H1 (cell line): ENCODE measurements at regions not wholly inside any gene's neighbourhood (a gene's known extent, or its start where the extent isn't known, plus 50 kb on each side); places are given as distances from the start of the nearest gene placed in this dataset.

Source experiments
- CTCF ChIA-PET: fragments of 300-600 bp; sonication (Branson Sonifier 250); formaldehyde crosslinking; loops from one replicate; lab custom pipeline; 2021; ENCODE audit not compliant: partially characterized antibody; lab: Charles Lee
- POLR2A ChIA-PET: fragments of 300-600 bp; sonication (Branson Sonifier 250); formaldehyde crosslinking; loops from one replicate; lab custom pipeline; 2021; ENCODE audit warnings: inconsistent platforms; ENCODE audit not compliant: partially characterized antibody; lab: Charles Lee
- DNase-seq, 2 experiments: peaks; one replicate each; pipeline versions ENCODE4 v3.0.0 to v3.0.0-alpha.2; 2010 to 2022; ENCODE audit warnings: low spot score in 2 of 2, low read depth in 1 of 2, mixed read lengths in 1 of 2
- FAIRE-seq: peaks from 2 replicates; lab custom pipeline; 2011; peaks lifted over from hg19 to GRCh38; lab: Jason Lieb, UNC
- H2AFZ ChIP-seq: 2 replicates; pipeline ENCODE4 v1.8.1; 2012; ENCODE audit warnings: low read length, inconsistent platforms
- H2AK5ac ChIP-seq: 2 replicates; pipeline ENCODE4 v1.6.1; 2013; ENCODE audit warnings: low read depth, low read length
- H2BK120ac ChIP-seq: replicated peaks from 2 replicates; pipeline ENCODE3; 2013; ENCODE audit warnings: low read depth, low read length, inconsistent platforms
- H2BK12ac ChIP-seq: 2 replicates; pipeline ENCODE4 v1.6.1; 2013; ENCODE audit warnings: low read depth, low read length
- H2BK15ac ChIP-seq: 2 replicates; pipeline ENCODE4 v1.6.1; 2013; ENCODE audit warnings: low read length
- H2BK20ac ChIP-seq: 2 replicates; pipeline ENCODE4 v1.6.1; 2013; ENCODE audit warnings: low read length
- H2BK5ac ChIP-seq: 2 replicates; pipeline ENCODE4 v1.6.1; 2013; ENCODE audit warnings: low read depth, low read length
- H3K14ac ChIP-seq: 2 replicates; pipeline ENCODE4 v1.6.1; 2013; ENCODE audit warnings: inconsistent platforms; ENCODE audit not compliant: insufficient read length
- H3K18ac ChIP-seq: 2 replicates; pipeline ENCODE4 v1.6.1; 2013; ENCODE audit warnings: low read length; ENCODE audit errors: extremely low read depth
- H3K23ac ChIP-seq: 2 replicates; pipeline ENCODE4 v1.6.1; 2013; ENCODE audit warnings: inconsistent platforms; ENCODE audit not compliant: insufficient read length
- H3K23me2 ChIP-seq: 2 replicates; pipeline ENCODE4 v1.6.1; 2013; ENCODE audit warnings: low read depth, low read length
- H3K27ac ChIP-seq: 2 replicates; pipeline ENCODE4 v1.6.1; 2011; ENCODE audit warnings: low read depth, low read length, inconsistent platforms
- H3K27me3 ChIP-seq, 4 experiments: replicated peaks in 1 of 4; 1 replicate in 1 of 4; 2 replicates in 3 of 4; pipeline versions ENCODE4 v1.6.1 to v1.8.1; 2011 to 2013; ENCODE audit warnings: low read length in 3 of 4, mild to moderate bottlenecking in 3 of 4, inconsistent platforms in 2 of 4, mixed read lengths in 2 of 4, moderate library complexity in 1 of 4; ENCODE audit not compliant: control insufficient read depth in 3 of 4, insufficient read depth in 3 of 4; ENCODE audit errors: extremely low read depth in 1 of 4
- H3K36me3 ChIP-seq, 4 experiments: 2 replicates each; pipeline versions ENCODE4 v1.6.1 to v1.8.1; 2011 to 2013; ENCODE audit warnings: mild to moderate bottlenecking in 4 of 4, low read length in 3 of 4, moderate library complexity in 2 of 4, control low read depth in 1 of 4, inconsistent platforms in 1 of 4; ENCODE audit not compliant: insufficient read depth in 4 of 4, control insufficient read depth in 2 of 4
- H3K4ac ChIP-seq: replicated peaks from 2 replicates; pipeline ENCODE3; 2013; ENCODE audit warnings: low read length, low read depth, mixed read lengths, inconsistent platforms; ENCODE audit not compliant: insufficient read length
- H3K4me1 ChIP-seq, 4 experiments: replicated peaks in 1 of 4; 1 replicate in 1 of 4; 2 replicates in 3 of 4; pipeline versions ENCODE4 v1.6.1 to v1.8.1; 2011 to 2013; ENCODE audit warnings: low read length in 3 of 4, inconsistent platforms in 2 of 4, mixed read lengths in 1 of 4; ENCODE audit not compliant: insufficient read depth in 4 of 4, control insufficient read depth in 3 of 4
- H3K4me2 ChIP-seq, 2 experiments: 2 replicates each; pipeline versions ENCODE4 v1.6.1 to v1.8.1; 2011 to 2013; ENCODE audit warnings: low read depth in 2 of 2, low read length in 2 of 2, control low read depth in 1 of 2, inconsistent platforms in 1 of 2, mild to moderate bottlenecking in 1 of 2; ENCODE audit not compliant: insufficient read depth in 1 of 2
- H3K4me3 ChIP-seq, 4 experiments: fragments of 200-600, 300-600 bp in 1 of 4; sonication (generic), shearing (Covaris generic), sonication (Bioruptor Twin) in 1 of 4; 2 replicates each; pipeline versions ENCODE4 v1.5.1 to v1.8.1; 2011 to 2016; ENCODE audit warnings: low read length in 4 of 4, low read depth in 3 of 4, control low read depth in 2 of 4, inconsistent platforms in 2 of 4, mild to moderate bottlenecking in 2 of 4, mixed read lengths in 1 of 4, moderate library complexity in 1 of 4; ENCODE audit not compliant: insufficient read depth in 2 of 4; ENCODE audit errors: extremely low read depth in 1 of 4
- H3K56ac ChIP-seq: replicated peaks from 2 replicates; pipeline ENCODE3; 2013; ENCODE audit warnings: low read depth, mild to moderate bottlenecking, mixed read lengths, low read length, inconsistent platforms; ENCODE audit not compliant: insufficient read length
- H3K79me1 ChIP-seq: 2 replicates; pipeline ENCODE4 v1.6.1; 2013; ENCODE audit warnings: low read depth, low read length, control low read depth
- H3K79me2 ChIP-seq, 2 experiments: 2 replicates each; pipeline versions ENCODE4 v1.6.1 to v1.8.1; 2012 to 2013; ENCODE audit warnings: low read length in 2 of 2, mild to moderate bottlenecking in 2 of 2, inconsistent platforms in 1 of 2; ENCODE audit not compliant: insufficient read depth in 2 of 2, control insufficient read depth in 1 of 2
- H3K9ac ChIP-seq, 4 experiments: replicated peaks in 1 of 4; 1 replicate in 1 of 4; 2 replicates in 3 of 4; pipeline versions ENCODE4 v1.6.1 to v1.8.1; 2011 to 2013; ENCODE audit warnings: low read depth in 3 of 4, low read length in 3 of 4, control low read depth in 2 of 4, mild to moderate bottlenecking in 2 of 4, moderate library complexity in 2 of 4, inconsistent platforms in 1 of 4; ENCODE audit errors: extremely low read depth in 1 of 4
- H3K9me3 ChIP-seq, 2 experiments: 2 replicates each; pipeline versions ENCODE4 v1.6.1 to v1.8.1; 2012 to 2013; ENCODE audit warnings: mild to moderate bottlenecking in 2 of 2, moderate library complexity in 2 of 2, control low read depth in 1 of 2, inconsistent platforms in 1 of 2, low read depth in 1 of 2, low read length in 1 of 2, mixed read lengths in 1 of 2; ENCODE audit not compliant: insufficient read depth in 2 of 2
- H4K20me1 ChIP-seq, 2 experiments: replicated peaks in 1 of 2; 2 replicates each; pipeline versions ENCODE3 to v1.8.1; 2011 to 2013; ENCODE audit warnings: inconsistent platforms in 2 of 2, low read length in 2 of 2, mild to moderate bottlenecking in 1 of 2; ENCODE audit not compliant: insufficient read depth in 2 of 2, control insufficient read depth in 1 of 2
- H4K5ac ChIP-seq: 2 replicates; pipeline ENCODE4 v1.6.1; 2013; ENCODE audit warnings: low read length, low read depth, mixed read lengths, inconsistent platforms; ENCODE audit not compliant: insufficient read length
- H4K8ac ChIP-seq: 2 replicates; pipeline ENCODE4 v1.8.0; 2013; ENCODE audit warnings: mild to moderate bottlenecking, moderate library complexity, low read length, inconsistent platforms; ENCODE audit not compliant: insufficient read depth; ENCODE audit errors: extremely low read depth
- H4K91ac ChIP-seq: replicated peaks from 2 replicates; pipeline ENCODE3; 2013; ENCODE audit warnings: low read length, mixed read lengths, inconsistent platforms; ENCODE audit not compliant: insufficient read length
- ATF2 ChIP-seq: IDR thresholded peaks from 2 replicates; pipeline ENCODE4 v1.6.1; 2012; ENCODE audit warnings: low read length, inconsistent platforms
- CBX5 ChIP-seq: fragments of 300-800, 300-1000 bp; sonication (generic); IDR thresholded peaks from 2 replicates; pipeline ENCODE4 v1.7.1; 2016; ENCODE audit warnings: antibody characterized with exemption, low read length, low read depth
- CEBPB ChIP-seq: IDR thresholded peaks from 2 replicates; pipeline ENCODE4 v1.6.1; 2012; ENCODE audit warnings: low read depth, low read length
- CTBP2 ChIP-seq: IDR thresholded peaks from 2 replicates; pipeline ENCODE4 v1.7.0; 2011; ENCODE audit warnings: borderline replicate concordance, mild to moderate bottlenecking, moderate library complexity, mixed read lengths, low read length; ENCODE audit not compliant: insufficient read depth, insufficient read length
- HDAC2 ChIP-seq, 2 experiments: fragments of 300-600 bp in 1 of 2; sonication (generic) in 1 of 2; IDR thresholded peaks; 2 replicates each; pipeline ENCODE4 v1.6.1; 2011 to 2012; ENCODE audit warnings: low read depth in 2 of 2, low read length in 2 of 2, mild to moderate bottlenecking in 2 of 2, moderate library complexity in 2 of 2, borderline replicate concordance in 1 of 2, inconsistent platforms in 1 of 2
- JUND ChIP-seq: IDR thresholded peaks from 2 replicates; pipeline ENCODE4 v1.6.1; 2011; ENCODE audit warnings: mild to moderate bottlenecking, improper control_type of control experiment, low read length
- PHF8 ChIP-seq: fragments of 200-600 bp; sonication (generic); conservative IDR thresholded peaks from 2 replicates; pipeline ENCODE4 v1.7.1; 2012; ENCODE audit warnings: low read depth, mild to moderate bottlenecking, inconsistent platforms, low read length, moderate library complexity
- POLR2A ChIP-seq, 2 experiments: IDR thresholded peaks; 1 replicate in 1 of 2; 2 replicates in 1 of 2; pipeline ENCODE4 v1.6.1; 2011; ENCODE audit warnings: low read depth in 2 of 2, low read length in 2 of 2, mild to moderate bottlenecking in 2 of 2; ENCODE audit errors: control extremely low read depth in 1 of 2
- POU5F1 ChIP-seq: IDR thresholded peaks from 2 replicates; pipeline ENCODE4 v1.6.1; 2011; ENCODE audit warnings: low read depth, mild to moderate bottlenecking, low read length, moderate library complexity
- RBBP5 ChIP-seq: IDR thresholded peaks from 2 replicates; pipeline ENCODE4 v1.7.1; 2012; ENCODE audit warnings: low read depth, mild to moderate bottlenecking, inconsistent platforms, low read length, moderate library complexity, borderline replicate concordance
- RFX5 ChIP-seq: IDR thresholded peaks from 2 replicates; pipeline ENCODE4 v1.6.1; 2011; ENCODE audit warnings: low read depth, low read length, improper control_type of control experiment, borderline replicate concordance
- SIN3A ChIP-seq, 2 experiments: IDR thresholded peaks in 1 of 2; conservative IDR thresholded peaks in 1 of 2; 2 replicates each; pipeline ENCODE4 v1.6.1; 2011 to 2012; ENCODE audit warnings: low read length in 2 of 2, improper control_type of control experiment in 1 of 2, low read depth in 1 of 2, mild to moderate bottlenecking in 1 of 2
- WGBS, 2 experiments: shearing (Covaris generic) in 1 of 2; methylation state at CpG; one replicate each; pipeline versions ENCODE4 v1.1.6 to v1.1.7; 2013 to 2015; ENCODE audit warnings: low lambda C conversion rate in 2 of 2, mixed read lengths in 2 of 2, inconsistent platforms in 1 of 2, low coverage in 1 of 2, missing lambda C conversion rate in 1 of 2; ENCODE audit not compliant: insufficient replicate concordance in 2 of 2, insufficient coverage in 1 of 2, insufficient read length in 1 of 2; ENCODE audit errors: extremely low coverage in 1 of 2, missing lambda C conversion rate in 1 of 2; 5-methylcytosine and 5-hydroxymethylcytosine counted together

DNA sequence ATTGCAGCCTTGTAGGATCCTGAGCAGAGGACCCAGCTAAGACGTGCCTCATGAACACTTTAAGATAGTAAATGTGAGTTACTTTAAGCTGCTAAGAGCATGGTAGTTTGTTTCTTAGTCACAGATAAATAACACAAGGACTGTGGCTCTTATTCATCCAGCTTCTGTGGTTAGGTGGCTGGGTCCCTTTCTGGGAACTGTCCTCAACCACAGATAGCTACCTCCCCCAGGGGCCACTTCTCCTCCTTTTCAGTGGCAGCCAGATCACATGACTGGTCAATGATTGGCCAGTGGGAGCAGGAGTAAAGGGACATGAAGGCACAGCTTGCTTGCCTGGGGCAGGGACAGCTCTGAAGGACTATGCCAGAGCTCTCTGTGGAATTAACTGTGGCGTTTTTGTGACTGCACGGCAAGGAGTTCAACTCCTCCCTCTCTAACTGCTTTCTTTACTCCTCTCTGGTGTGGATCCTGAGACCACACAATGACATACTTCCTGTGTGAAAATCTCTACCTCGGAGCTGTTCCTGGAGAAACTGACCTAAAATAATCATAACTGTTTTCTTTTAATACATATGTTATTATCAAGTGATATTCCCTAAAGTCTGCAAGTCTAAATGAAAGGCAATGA lies 76.5 kb downstream of the NRN1 start:
- no peak overlapping the region for H3K27ac ChIP-seq
- no peak overlapping the region for H3K18ac ChIP-seq
- no peaks in the 10 kb centered on the region for H4K20me1 ChIP-seq
- H2AK5ac ChIP-seq: no peak overlapping the region
- no peak overlapping the region for H4K91ac ChIP-seq
- H2BK15ac ChIP-seq: no peak overlapping the region
- H3K14ac ChIP-seq: no peak overlapping the region
- H3K4me1 ChIP-seq: no peaks in the 10 kb centered on the region
- H3K9me3 ChIP-seq: 0 out of 4 replicates have a peak, but pooled peaks cover 0 to 4% of the 10 kb centered on the region in 2 experiments
- H3K36me3 ChIP-seq: no peaks in the 10 kb centered on the region
- H3K79me2 ChIP-seq: no peaks in the 10 kb centered on the region
- no peak overlapping the region for H3K4ac ChIP-seq
- H2BK12ac ChIP-seq: no peak overlapping the region
- H3K4me3 ChIP-seq: no peak overlapping the region
- no peaks in the 10 kb centered on the region for H3K79me1 ChIP-seq
- no peak overlapping the region for H4K8ac ChIP-seq
- DNase-seq: no peak
- H2BK5ac ChIP-seq: no peak overlapping the region
- CTCF ChIA-PET: interaction anchor here (1.0 to 1.6 kb wide), 2 partner anchors 19 to 146 kb away, joined by 4 to 7 read pairs; no protein-coding TSS in a partner anchor
- no peak for FAIRE-seq
- no peaks in the 10 kb centered on the region for H3K27me3 ChIP-seq
- H2AFZ ChIP-seq: no peak overlapping the region
- H2BK120ac ChIP-seq: no peak overlapping the region
- H3K56ac ChIP-seq: no peak overlapping the region
- H3K4me2 ChIP-seq: no peak overlapping the region
- no peak overlapping the region for H2BK20ac ChIP-seq
- no peak overlapping the region for H4K5ac ChIP-seq
- no peaks in the 10 kb centered on the region for H3K23me2 ChIP-seq
- no peak overlapping the region for H3K9ac ChIP-seq
- whole genome bisulfite sequencing, 2 experiments: 78% methylated on average over 4 of the region's 4 CpGs; no CpG with 5 or more reads in 1 of the 2 experiments
- POLR2A ChIA-PET: no interaction called here
- H3K23ac ChIP-seq: no peak overlapping the region
- no peak for TF ChIP-seq CEBPB
- TF ChIP-seq POLR2A (IDR thresholded peaks at IDR 0.05; ENCODE audit: control extremely low read depth in 1 of 2, low read depth in 2 of 2, low read length in 2 of 2): no peak
- TF ChIP-seq SIN3A (conservative IDR thresholded peaks at IDR 0.05 in 1 of 2, IDR thresholded peaks at IDR 0.05 in 1 of 2; ENCODE audit: low read depth in 1 of 2, low read length in 2 of 2): no peak
- TF ChIP-seq RBBP5: no peak
- TF ChIP-seq ATF2: no peak
- TF ChIP-seq CTBP2: no peak
- TF ChIP-seq PHF8: no peak
- TF ChIP-seq RFX5: no peak
- TF ChIP-seq JUND: no peak
- no peak for TF ChIP-seq CBX5
- TF ChIP-seq POU5F1: no peak
- TF ChIP-seq HDAC2 (IDR thresholded peaks at IDR 0.05; ENCODE audit: borderline replicate concordance in 1 of 2, low read depth in 2 of 2, low read length in 2 of 2): no peak
